Keratinocyte (primary cell): ENCODE measurements at regions not wholly inside any gene's neighbourhood (a gene's known extent, or its start where the extent isn't known, plus 50 kb on each side); places are given as distances from the start of the nearest gene placed in this dataset.

Experiments
- DNase-seq: peaks from one replicate; pipeline ENCODE4 v3.0.0-alpha.2; 2011; ENCODE audit warnings: low read depth, missing footprints, low spot score
- FAIRE-seq: peaks from 2 replicates; lab custom pipeline; 2011; peaks lifted over from hg19 to GRCh38; lab: Jason Lieb, UNC
- H2AFZ ChIP-seq: 2 replicates; pipeline ENCODE4 v1.6.0; 2012; ENCODE audit warnings: low read length, control low read depth, inconsistent platforms; ENCODE audit not compliant: control insufficient read depth
- H3K27ac ChIP-seq: 2 replicates; pipeline ENCODE4 v1.5.1; 2011; ENCODE audit warnings: low read length; ENCODE audit not compliant: control insufficient read depth, insufficient read depth
- H3K27me3 ChIP-seq: 3 replicates; pipeline ENCODE4 v1.6.0; 2011; ENCODE audit warnings: low read length; ENCODE audit not compliant: control insufficient read depth, insufficient read depth; ENCODE audit errors: extremely low read depth
- H3K36me3 ChIP-seq, 2 experiments: 2 replicates in 1 of 2; 3 replicates in 1 of 2; pipeline ENCODE4 v1.5.1; 2011; ENCODE audit warnings: low read length in 2 of 2, mild to moderate bottlenecking in 1 of 2; ENCODE audit not compliant: control insufficient read depth in 2 of 2, insufficient read depth in 2 of 2; ENCODE audit errors: extremely low read depth in 1 of 2
- H3K4me1 ChIP-seq: 3 replicates; pipeline ENCODE4 v1.5.1; 2011; ENCODE audit warnings: low read length; ENCODE audit not compliant: control insufficient read depth, insufficient read depth; ENCODE audit errors: extremely low read depth
- H3K4me2 ChIP-seq: 3 replicates; pipeline ENCODE4 v1.6.0; 2011; ENCODE audit warnings: low read depth, low read length; ENCODE audit not compliant: control insufficient read depth, insufficient read depth; ENCODE audit errors: extremely low read depth
- H3K4me3 ChIP-seq, 3 experiments: fragments of 200-600 bp in 1 of 3; sonication (generic) in 1 of 3; 2 replicates in 2 of 3; 3 replicates in 1 of 3; pipeline ENCODE4 v1.5.1; 2011 to 2016; ENCODE audit warnings: low read length in 3 of 3, mild to moderate bottlenecking in 3 of 3, control low read depth in 2 of 3, inconsistent platforms in 1 of 3, low read depth in 1 of 3, mixed read lengths in 1 of 3, mixed run types in 1 of 3, moderate library complexity in 1 of 3; ENCODE audit not compliant: control insufficient read depth in 2 of 3, insufficient read depth in 2 of 3; ENCODE audit errors: extremely low read depth in 1 of 3
- H3K79me2 ChIP-seq: 2 replicates; pipeline ENCODE4 v1.6.0; 2012; ENCODE audit warnings: low read length; ENCODE audit not compliant: control insufficient read depth, insufficient read depth
- H3K9ac ChIP-seq: 3 replicates; pipeline ENCODE4 v1.6.0; 2011; ENCODE audit warnings: low read length; ENCODE audit not compliant: control insufficient read depth, insufficient read depth; ENCODE audit errors: extremely low read depth
- H3K9me1 ChIP-seq: 3 replicates; pipeline ENCODE4 v1.6.0; 2011; ENCODE audit warnings: low read length; ENCODE audit not compliant: control insufficient read depth, insufficient read depth; ENCODE audit errors: extremely low read depth
- H3K9me3 ChIP-seq: 2 replicates; pipeline ENCODE4 v1.5.1; 2012; ENCODE audit warnings: low read depth, low read length; ENCODE audit not compliant: control insufficient read depth
- H4K20me1 ChIP-seq: 3 replicates; pipeline ENCODE4 v1.6.0; 2011; ENCODE audit warnings: low read length; ENCODE audit not compliant: control insufficient read depth, insufficient read depth; ENCODE audit errors: extremely low read depth
- CTCF ChIP-seq, 3 experiments: IDR thresholded peaks in 1 of 3; conservative IDR thresholded peaks in 1 of 3; optimal IDR thresholded peaks in 1 of 3; 2 replicates in 2 of 3; 3 replicates in 1 of 3; pipeline versions ENCODE3 to v1.5.1; 2011; ENCODE audit warnings: low read length in 3 of 3, mild to moderate bottlenecking in 3 of 3, moderate library complexity in 2 of 3, control low read depth in 1 of 3, inconsistent platforms in 1 of 3; ENCODE audit not compliant: insufficient read depth in 2 of 3; ENCODE audit errors: extremely low read depth in 1 of 3
- EZH2 ChIP-seq: IDR thresholded peaks from one replicate; pipeline ENCODE4 v1.6.1; 2012; ENCODE audit warnings: inconsistent platforms, mild to moderate bottlenecking, low read length, moderate library complexity
- dilution Hi-C: fragments of 300-500 bp; cut with MboI; formaldehyde crosslinking; loops from one replicate; pipeline ENCODE4 v1.7.0; 2020; ENCODE audit warnings: low sequenced_read_pairs; ENCODE audit not compliant: extremely low pct_ligation_motif_present

DNA sequence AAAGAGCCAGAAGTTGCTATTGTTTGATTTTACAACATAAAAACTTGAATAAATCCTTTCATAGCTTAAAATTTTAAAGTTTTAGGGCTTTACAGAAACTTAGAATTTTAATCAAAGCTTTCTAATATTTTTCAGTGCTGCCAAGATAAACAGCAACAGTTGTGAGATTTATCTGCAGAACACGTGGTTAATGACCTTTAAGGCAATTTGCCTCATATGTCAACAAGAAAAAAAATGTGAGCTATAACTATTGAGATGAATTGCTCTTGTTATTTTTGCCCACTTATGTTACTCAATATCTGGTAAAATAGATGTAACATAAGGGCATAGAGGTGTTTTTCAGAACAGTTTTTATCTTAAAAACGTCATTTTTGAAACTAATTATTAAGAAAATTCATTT, 96.7 kb upstream of the NECTIN3 start:
- Histone ChIP-seq H3K4me2 (no peak overlapping the region), H3K27ac (no peak overlapping the region), H4K20me1 (no peaks in the 10 kb centered on the region), H3K79me2 (no peaks in the 10 kb centered on the region), H3K9me1 (no peaks in the 10 kb centered on the region), H3K36me3 (no peaks in the 10 kb centered on the region), H3K4me1 (no peaks in the 10 kb centered on the region), H3K4me3 (no peak overlapping the region), H2AFZ (no peak overlapping the region), H3K27me3 (no peaks in the 10 kb centered on the region), H3K9ac (no peak overlapping the region), H3K9me3 (no peaks in the 10 kb centered on the region)
- TF ChIP-seq CTCF (optimal IDR thresholded peaks at IDR 0.05 in 1 of 3, IDR thresholded peaks at IDR 0.05 in 1 of 3, conservative IDR thresholded peaks at IDR 0.05 in 1 of 3; ENCODE audit: extremely low read depth in 1 of 3, insufficient read depth in 2 of 3, low read length in 3 of 3) (no peak), EZH2 (no peak)
- dilution Hi-C loops, result no loop called here
- no peak for DNase-seq
- no peak for FAIRE-seq

- Histone ChIP-seq H3K4me2 (no peak overlapping the region), H3K9me1 (no peaks in the 10 kb centered on the region), H3K27me3 (no peaks in the 10 kb centered on the region), H3K4me1 (no peaks in the 10 kb centered on the region), H3K36me3 (no peaks in the 10 kb centered on the region), H3K9ac (no peak overlapping the region), H4K20me1 (no peaks in the 10 kb centered on the region), H3K9me3 (no peaks in the 10 kb centered on the region), H3K27ac (no peak overlapping the region), H3K79me2 (no peaks in the 10 kb centered on the region), H2AFZ (no peak overlapping the region), H3K4me3 (no peak overlapping the region)
- dilution Hi-C loops, result no loop called here
- TF ChIP-seq CTCF (optimal IDR thresholded peaks at IDR 0.05 in 1 of 3, IDR thresholded peaks at IDR 0.05 in 1 of 3, conservative IDR thresholded peaks at IDR 0.05 in 1 of 3; ENCODE audit: extremely low read depth in 1 of 3, insufficient read depth in 2 of 3, low read length in 3 of 3) (no peak), EZH2 (no peak)
- FAIRE-seq (no peak), DNase-seq (no peak)
These were observed 87.0 kb upstream of the NECTIN3 start for GRCh38 chr3:110984456-110985250.
